H1 (cell line): ENCODE measurements at regions not wholly inside any gene's neighbourhood (a gene's known extent, or its start where the extent isn't known, plus 50 kb on each side); places are given as distances from the start of the nearest gene placed in this dataset.

Experiments
- SIX5 ChIP-seq: IDR thresholded peaks from 2 replicates; pipeline ENCODE4 v1.6.1; 2011; ENCODE audit warnings: mild to moderate bottlenecking, low read depth, low read length

DNA sequence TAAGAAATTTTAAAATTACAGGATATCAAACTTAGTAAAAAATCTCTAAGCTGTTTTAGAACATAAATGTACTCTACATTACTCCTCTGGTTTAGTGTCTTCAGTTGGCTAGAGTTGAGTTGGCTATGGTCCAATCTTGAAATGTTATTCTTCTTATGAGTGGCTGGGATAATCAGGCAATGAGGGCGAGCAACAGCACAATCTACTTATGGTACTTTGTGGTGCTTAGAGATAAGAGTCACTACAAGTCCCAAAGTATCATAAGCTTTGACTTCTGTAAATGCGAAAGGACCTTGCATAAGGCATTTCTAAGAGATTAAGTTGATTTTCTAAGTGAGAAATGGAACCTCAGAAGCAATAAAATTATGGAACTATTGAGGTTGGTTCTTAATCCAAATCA lies 361.7 kb downstream of the GPD2 start (continued):
- TF ChIP-seq SIX5, result no peak
